ENCODE measurements at regions not wholly inside any gene's neighbourhood (a gene's known extent, or its start where the extent isn't known, plus 50 kb on each side); places are given as distances from the start of the nearest gene placed in this dataset.

DNA sequence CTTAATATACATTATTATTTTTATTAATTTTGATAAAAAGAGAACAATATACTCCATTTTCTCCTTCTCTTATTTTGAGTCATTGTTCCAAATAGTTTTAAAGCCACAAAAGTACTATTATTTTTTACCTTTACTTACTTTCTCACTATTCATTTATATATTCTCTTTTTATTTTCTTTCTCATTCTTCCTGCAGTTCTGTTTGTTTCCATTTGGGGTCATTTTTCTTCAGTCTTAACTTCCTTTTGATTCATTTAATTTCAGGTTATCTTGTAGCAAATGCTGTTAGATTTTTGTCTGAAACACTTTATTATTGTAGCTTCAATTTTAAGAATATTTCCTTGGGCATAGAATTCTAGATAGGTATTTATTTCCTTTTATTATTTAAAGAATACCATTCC, 438.6 kb upstream of the EPHA5 start:
- intact Hi-C loops (cut with DNase I) = no loop called here

DNA sequence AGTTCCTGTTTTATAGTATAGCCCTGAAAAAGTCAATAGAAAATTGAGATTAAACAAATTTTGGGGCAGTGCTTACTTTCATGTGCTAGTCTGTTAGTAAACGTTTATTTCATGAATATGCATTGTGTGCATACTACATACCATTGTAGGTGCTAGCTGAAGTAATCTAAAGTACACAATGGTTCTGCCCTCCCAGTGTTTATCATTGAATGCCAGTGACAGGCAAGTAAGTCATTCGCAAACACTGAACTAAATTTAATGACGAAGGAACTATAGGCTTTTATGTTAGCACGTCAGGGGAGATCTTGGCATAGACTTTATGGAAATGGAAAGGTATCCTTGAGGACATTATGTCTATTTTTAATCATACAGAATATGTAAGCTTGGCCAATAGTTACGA, 426.9 kb upstream of the EPHA5 start:
- no peak for TF ChIP-seq POLR2AphosphoS5 (IDR thresholded peaks at IDR 0.05)
- no peak for TF ChIP-seq POLR2A (IDR thresholded peaks at IDR 0.05)
- TF ChIP-seq, protein P1, sequence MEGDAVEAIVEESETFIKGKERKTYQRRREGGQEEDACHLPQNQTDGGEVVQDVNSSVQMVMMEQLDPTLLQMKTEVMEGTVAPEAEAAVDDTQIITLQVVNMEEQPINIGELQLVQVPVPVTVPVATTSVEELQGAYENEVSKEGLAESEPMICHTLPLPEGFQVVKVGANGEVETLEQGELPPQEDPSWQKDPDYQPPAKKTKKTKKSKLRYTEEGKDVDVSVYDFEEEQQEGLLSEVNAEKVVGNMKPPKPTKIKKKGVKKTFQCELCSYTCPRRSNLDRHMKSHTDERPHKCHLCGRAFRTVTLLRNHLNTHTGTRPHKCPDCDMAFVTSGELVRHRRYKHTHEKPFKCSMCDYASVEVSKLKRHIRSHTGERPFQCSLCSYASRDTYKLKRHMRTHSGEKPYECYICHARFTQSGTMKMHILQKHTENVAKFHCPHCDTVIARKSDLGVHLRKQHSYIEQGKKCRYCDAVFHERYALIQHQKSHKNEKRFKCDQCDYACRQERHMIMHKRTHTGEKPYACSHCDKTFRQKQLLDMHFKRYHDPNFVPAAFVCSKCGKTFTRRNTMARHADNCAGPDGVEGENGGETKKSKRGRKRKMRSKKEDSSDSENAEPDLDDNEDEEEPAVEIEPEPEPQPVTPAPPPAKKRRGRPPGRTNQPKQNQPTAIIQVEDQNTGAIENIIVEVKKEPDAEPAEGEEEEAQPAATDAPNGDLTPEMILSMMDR (IDR thresholded peaks at IDR 0.05) = no peak
- no peak for TF ChIP-seq EP300 (IDR thresholded peaks at IDR 0.05)
- Histone ChIP-seq H3K36me3 (no peaks in the 10 kb centered on the region), H3K27me3 (no peaks in the 10 kb centered on the region), H3K4me3 (no peak overlapping the region), H3K27ac (no peak overlapping the region), H3K4me1 (no peaks in the 10 kb centered on the region), H3K9me3 (no peaks in the 10 kb centered on the region)
- DNase-seq = no peak
- intact Hi-C loops (cut with DNase I) = no loop called here
- WGBS, 2 donors = 47 to 74% methylated on average over 5 of the region's 5 CpGs

More for the DNA sequence above, 438.6 kb upstream of the EPHA5 start:
- Histone ChIP-seq H3K27me3 (no peaks in the 10 kb centered on the region), H3K4me1 (no peaks in the 10 kb centered on the region), H3K9me3 (peaks cover 0 to 6% (median 0%) of the 10 kb centered on the region in 4 donors), H3K4me3 (no peak overlapping the region), H3K36me3 (no peaks in the 10 kb centered on the region), H3K27ac (no peak overlapping the region)
- no peak for DNase-seq
- no peak for TF ChIP-seq POLR2AphosphoS5 (IDR thresholded peaks at IDR 0.05)
- TF ChIP-seq EP300 (IDR thresholded peaks at IDR 0.05) = no peak
- TF ChIP-seq, protein P1 (IDR thresholded peaks at IDR 0.05) = no peak
- no peak for TF ChIP-seq POLR2A (IDR thresholded peaks at IDR 0.05)

DNA sequence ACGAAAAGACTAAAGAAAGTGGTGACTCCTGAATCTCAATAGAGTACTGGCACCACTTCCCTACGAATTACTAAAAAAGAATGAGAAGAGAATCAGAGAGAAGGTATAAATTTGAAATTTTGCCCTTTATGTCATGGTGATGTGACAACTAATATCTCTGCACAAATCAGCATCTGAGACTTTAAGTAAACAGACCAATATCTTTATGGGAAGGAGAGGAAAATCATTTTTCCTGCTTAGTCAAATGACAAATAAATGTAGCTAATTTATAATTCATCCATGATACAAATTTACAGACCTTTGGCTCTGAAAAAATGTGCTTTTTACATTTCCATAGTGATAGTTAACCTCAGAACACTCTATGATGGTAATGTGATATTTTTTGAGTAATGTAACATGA, 424.8 kb upstream of the EPHA5 start:
- intact Hi-C loops (cut with DNase I) = no loop called here
- Histone ChIP-seq H3K9me3 (peaks cover 0 to 4% (median 0%) of the 10 kb centered on the region in 4 donors), H3K27ac (no peak overlapping the region), H3K27me3 (no peaks in the 10 kb centered on the region), H3K36me3 (no peaks in the 10 kb centered on the region), H3K4me1 (no peaks in the 10 kb centered on the region), H3K4me3 (no peak overlapping the region)
- no peak for DNase-seq
- TF ChIP-seq POLR2AphosphoS5 (IDR thresholded peaks at IDR 0.05) = no peak
- no peak for TF ChIP-seq POLR2A (IDR thresholded peaks at IDR 0.05)
- TF ChIP-seq, protein P1 (IDR thresholded peaks at IDR 0.05) = no peak
- no peak for TF ChIP-seq EP300 (IDR thresholded peaks at IDR 0.05)
- 55 to 57% methylated on average over 2 of the region's 2 CpGs for WGBS, 2 donors

DNA sequence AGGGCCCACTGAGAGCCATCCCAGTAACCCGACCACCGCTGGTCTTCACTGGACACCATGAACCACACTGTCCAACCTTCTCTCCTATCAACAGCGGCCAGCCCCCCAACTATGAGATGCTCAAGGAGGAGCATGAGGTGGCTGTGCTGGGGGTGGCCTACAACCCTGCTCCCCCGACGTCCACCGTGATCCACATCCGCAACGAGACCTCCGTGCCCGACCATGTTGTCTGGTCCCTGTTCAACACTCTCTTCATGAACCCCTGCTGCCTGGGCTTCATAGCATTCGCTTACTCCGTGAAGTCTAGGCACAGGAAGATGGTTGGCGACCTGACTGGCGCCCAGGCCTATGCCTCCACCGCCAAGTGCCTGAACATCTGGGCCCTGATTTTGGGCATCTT, 423.8 kb upstream of the EPHA5 start:
- no peak for DNase-seq
- intact Hi-C loops (cut with DNase I) = no loop called here
- Histone ChIP-seq H3K36me3 (no peaks in the 10 kb centered on the region), H3K27ac (no peak overlapping the region), H3K27me3 (no peaks in the 10 kb centered on the region), H3K4me3 (no peak overlapping the region), H3K9me3 (peaks cover 0 to 4% (median 0%) of the 10 kb centered on the region in 4 donors), H3K4me1 (no peaks in the 10 kb centered on the region)
- TF ChIP-seq, protein P1 (IDR thresholded peaks at IDR 0.05) = no peak
- TF ChIP-seq POLR2AphosphoS5 (IDR thresholded peaks at IDR 0.05) (no peak), POLR2A (IDR thresholded peaks at IDR 0.05) (no peak), EP300 (IDR thresholded peaks at IDR 0.05) (no peak)
- WGBS, 2 donors = 94 to 97% methylated on average over 15 of the region's 15 CpGs

DNA sequence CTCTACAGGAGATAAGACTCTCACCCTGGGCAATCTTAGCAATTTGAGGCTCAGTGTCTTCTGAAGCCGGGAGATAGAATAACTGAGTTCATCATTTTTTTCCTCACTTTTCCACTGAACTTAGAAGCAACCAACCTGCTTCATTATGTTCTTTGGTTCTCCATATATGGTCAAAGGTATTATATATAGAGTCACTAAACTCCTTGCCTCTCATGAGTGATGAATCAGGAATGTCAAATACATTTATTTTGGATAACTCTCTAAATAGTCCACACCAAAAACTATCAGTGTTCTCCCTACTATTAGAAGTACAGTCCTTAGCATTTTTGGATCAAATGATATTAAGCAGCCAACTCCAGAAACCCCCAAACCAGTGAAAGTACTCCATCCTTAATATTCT, 421.5 kb upstream of the EPHA5 start:
- Histone ChIP-seq H3K36me3 (no peaks in the 10 kb centered on the region), H3K27me3 (no peaks in the 10 kb centered on the region), H3K27ac (no peak overlapping the region), H3K9me3 (peaks cover 0 to 4% (median 0%) of the 10 kb centered on the region in 4 donors), H3K4me3 (no peak overlapping the region), H3K4me1 (no peaks in the 10 kb centered on the region)
- intact Hi-C loops (cut with DNase I) = no loop called here
- TF ChIP-seq, protein P1 (IDR thresholded peaks at IDR 0.05) = no peak
- TF ChIP-seq POLR2A (IDR thresholded peaks at IDR 0.05) = no peak
- TF ChIP-seq EP300 (IDR thresholded peaks at IDR 0.05) = no peak
- no peak for TF ChIP-seq POLR2AphosphoS5 (IDR thresholded peaks at IDR 0.05)
- DNase-seq = no peak
- 87 to 92% methylated on average over 1 of the region's 1 CpG for WGBS, 2 donors
